ENCODE measurements at regions not wholly inside any gene's neighbourhood (a gene's known extent, or its start where the extent isn't known, plus 50 kb on each side); places are given as distances from the start of the nearest gene placed in this dataset.
"Not testable (repeated sequence)": the region's sequence is repeated elsewhere in the genome, so short reads cannot be mapped to it uniquely, and the experiment has no call there.

DNA sequence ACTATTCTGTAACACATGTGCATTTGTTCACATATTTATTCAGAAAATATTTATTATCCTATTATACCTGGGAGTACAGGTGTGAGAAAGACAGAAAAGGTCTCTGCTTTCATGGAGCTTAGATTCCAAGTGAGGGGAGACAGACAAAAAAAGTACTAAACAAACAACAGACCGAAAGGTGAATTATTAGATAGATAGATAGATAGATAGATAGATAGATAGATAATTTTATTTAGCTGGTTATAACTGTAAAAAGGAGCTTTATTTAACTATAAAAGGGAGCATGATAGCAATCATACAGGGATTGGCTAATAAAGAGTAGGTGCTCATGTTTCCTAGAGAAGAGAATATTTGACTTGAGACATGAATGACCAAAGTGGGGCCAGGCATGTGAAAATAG lies 119.4 kb downstream of the TNFSF18 start:
- DNase-seq: no peak

DNA sequence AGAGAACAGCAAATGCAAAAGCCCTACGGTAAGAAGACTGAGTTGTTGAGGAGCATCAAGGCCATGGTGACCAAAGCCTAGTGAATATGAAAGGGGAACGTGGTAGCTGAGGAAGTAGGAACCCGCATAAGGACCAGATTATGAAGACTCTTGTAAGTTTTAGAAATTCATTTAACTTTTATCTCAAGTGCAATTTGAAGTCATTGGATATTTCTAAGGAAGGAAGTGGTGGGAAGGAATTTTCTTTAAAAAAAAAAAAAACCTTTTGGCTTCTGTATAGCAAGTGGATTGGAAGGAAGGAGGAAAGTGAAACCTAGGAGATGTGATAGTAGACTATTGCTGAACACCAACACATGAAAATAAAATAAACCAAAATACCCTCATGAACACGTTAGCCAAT lies 119.0 kb downstream of the TNFSF18 start:
- no peak for DNase-seq

- no peak for DNase-seq
These were observed 117.8 kb downstream of the TNFSF18 start for GRCh38 chr1:172932981-172933380.

- no peak for DNase-seq
These were observed 116.4 kb downstream of the TNFSF18 start for GRCh38 chr1:172934417-172934762.

DNA sequence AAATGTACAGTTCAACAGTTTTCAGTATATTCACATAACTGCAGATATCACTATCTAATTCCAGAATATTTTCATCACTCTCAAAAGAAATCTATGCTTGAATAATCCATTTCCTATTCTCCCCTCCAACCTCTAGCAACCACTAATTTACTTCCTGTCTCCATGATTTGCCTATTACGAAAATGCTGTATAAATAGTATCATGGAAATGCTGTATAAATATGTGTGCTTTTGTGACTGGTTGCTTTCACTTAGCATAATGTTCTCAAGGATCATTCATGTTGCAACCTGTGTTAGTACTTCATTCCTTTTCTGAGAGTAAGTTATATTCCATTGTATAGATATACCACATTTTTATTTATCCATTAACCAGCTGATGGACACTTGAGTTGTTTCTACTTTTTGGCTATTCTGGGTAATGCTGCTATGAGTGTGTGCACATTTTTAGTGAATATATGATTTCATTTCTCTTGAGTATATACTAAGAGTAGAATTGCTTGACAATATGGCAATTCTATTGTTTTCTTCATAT lies 115.6 kb downstream of the TNFSF18 start:
- DNase-seq: no peak

- no peak for DNase-seq
These were observed 114.6 kb downstream of the TNFSF18 start for GRCh38 chr1:172936088-172936645.

- DNase-seq: no peak
These were observed 112.1 kb downstream of the TNFSF18 start for GRCh38 chr1:172938681-172939080.

DNA sequence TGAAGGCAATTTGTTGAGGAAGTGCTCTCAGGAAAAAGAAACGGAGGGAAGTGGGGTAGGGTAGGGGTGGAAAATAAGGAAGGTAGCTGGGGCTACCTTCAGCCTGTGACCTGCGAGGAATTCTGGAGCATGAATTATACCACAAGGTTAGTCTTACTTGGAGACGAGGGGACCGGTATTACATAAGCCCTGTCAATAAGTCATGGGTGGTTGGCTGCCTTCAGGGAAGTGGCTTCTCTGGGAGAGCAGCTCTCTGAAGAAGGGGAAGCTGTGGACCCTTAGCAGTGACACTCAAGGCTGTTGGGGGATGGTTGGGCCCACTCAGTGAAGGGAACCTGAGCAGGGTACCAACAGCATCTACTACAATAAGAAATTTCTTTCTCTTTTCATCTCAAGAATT lies 111.3 kb downstream of the TNFSF18 start:
- DNase-seq: no peak

DNA sequence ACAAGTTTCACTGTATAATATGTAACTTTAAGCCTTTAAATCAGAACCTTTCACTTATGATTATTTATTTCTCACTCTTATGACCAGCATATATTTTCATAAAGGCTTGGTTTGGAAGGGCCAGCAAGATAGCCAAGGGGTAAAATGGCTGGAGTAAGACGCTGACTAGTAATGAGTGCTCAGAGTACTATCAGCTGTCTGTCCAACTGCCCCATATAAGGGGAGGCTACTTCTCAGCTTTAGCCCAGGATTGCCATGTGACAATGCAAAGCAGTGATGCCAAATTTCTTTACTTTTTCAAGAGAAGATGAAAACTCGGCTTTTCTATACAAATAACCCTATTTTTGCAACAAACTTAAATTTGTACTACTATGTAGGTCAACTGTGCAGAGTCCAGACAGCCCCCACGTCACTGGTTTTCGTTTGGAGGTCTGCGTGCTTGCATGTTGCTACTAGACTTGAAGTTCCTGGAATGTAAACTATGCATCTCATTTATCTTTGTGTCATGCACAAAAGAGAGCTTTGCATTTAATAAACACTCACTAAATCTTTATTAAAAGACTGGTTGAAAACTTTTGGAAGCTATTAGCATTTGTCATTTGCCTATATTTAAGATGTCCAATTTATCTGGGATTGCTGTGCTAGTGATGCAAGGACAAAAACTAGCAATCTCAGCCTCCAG lies 110.4 kb downstream of the TNFSF18 start:
- DNase-seq: no peak

- no peak for DNase-seq
These were observed 109.3 kb downstream of the TNFSF18 start for GRCh38 chr1:172941471-172941870.

GRCh38 chr1:172941945-172942344 lies 108.8 kb downstream of the TNFSF18 start:
- no peak for DNase-seq

GRCh38 chr1:172943138-172943537 lies 107.6 kb downstream of the TNFSF18 start:
- not testable (repeated sequence) for DNase-seq

DNA sequence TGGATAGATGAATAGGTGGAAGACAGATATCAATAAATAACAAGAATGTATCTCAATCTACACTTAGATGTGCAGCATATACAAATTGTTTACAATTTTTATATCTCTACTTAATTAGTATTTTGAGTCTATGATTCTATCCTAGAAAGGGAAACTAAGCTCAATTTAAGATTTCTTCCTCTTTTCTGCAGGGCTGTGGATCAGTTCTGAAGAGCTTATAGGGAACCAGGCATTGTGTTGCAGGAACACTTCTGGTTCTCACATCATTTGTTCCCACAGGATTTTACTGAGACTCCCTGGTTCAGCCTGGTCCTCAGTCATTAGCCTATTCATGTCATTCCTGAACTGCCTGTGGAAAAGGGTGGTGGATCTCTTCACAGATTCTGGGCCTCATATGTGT lies 105.8 kb downstream of the TNFSF18 start:
- no peak for DNase-seq

DNA sequence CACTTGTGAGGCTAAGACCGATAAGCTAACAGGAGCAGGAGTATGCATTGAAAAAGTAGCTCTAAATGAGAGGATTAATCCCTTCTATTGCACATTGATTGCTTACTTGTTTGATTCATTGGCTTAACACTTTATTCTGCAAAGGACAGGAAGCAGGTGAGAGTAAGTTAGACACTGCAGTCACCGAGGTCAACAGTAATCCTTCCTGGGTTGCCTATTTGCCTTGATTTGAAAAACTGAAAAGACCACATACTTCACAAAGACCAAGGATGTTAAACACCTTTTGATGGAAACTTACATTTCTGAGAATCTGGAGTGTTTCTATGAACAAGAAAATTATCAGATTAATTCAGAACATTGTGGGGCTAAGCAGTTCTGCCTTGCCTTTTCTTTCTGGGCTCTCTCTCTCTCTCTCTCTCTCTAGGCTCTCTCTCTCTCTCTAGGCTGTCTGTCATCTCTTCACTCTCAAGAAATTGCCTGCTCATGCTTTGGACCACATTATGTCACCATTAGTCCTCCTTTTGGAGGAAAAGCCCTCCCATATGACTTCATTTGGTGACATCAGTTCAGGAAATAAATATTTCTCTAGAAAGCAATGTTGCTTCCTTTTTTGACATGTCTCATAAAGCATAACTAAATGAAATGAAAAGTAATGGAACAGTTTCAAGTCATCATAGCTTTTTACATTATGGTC lies 103.8 kb downstream of the TNFSF18 start:
- DNase-seq: no peak

- no peak for DNase-seq
These were observed 102.3 kb downstream of the TNFSF18 start for GRCh38 chr1:172948457-172948856.

DNA sequence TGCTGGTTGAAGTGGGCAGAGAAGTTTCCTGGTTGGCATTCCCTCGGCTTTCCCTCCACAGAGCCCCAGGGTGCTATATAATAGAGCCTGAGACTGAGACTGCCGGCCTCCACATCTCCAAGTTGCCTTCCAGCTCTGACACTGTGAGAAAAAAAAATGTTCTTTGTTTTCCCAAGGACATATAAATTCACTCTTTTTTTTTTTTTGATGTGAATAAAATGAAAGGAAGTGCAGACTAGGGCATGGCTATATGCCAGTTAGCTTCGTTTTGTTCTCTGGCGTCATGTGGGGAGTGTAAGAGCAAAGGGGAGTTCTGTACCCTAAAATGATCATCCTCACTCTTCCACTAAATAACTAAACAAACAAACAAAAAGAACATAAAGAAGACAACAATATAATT lies 101.6 kb downstream of the TNFSF18 start:
- no peak for DNase-seq

- DNase-seq: no peak
These were observed 100.2 kb downstream of the TNFSF18 start for GRCh38 chr1:172950528-172950927.

- no peak for DNase-seq
These were observed 98.9 kb downstream of the TNFSF18 start for GRCh38 chr1:172951730-172952365.

DNA sequence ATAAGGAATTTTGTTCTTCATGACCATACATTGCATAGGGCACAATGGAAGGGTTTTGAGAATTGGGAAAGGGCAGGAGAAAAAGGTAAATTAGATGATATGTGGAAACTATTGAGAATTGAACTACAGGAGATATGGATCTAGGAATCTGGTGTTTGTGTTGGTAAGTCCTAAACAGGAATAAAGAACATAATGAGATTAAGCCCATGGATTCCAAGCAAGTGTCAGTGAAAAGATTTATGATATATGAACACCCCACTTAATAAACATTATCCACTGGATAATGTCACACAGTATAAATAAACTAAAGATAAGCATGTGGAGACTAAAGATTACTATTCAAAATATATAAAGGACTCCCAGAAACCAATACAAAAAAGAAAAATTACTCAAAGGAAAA lies 98.2 kb downstream of the TNFSF18 start:
- DNase-seq: no peak

GRCh38 chr1:172954476-172955150 lies 96.1 kb downstream of the TNFSF18 start:
- no peak for DNase-seq

GRCh38 chr1:172955161-172955815 lies 95.5 kb downstream of the TNFSF18 start:
- DNase-seq: no peak

DNA sequence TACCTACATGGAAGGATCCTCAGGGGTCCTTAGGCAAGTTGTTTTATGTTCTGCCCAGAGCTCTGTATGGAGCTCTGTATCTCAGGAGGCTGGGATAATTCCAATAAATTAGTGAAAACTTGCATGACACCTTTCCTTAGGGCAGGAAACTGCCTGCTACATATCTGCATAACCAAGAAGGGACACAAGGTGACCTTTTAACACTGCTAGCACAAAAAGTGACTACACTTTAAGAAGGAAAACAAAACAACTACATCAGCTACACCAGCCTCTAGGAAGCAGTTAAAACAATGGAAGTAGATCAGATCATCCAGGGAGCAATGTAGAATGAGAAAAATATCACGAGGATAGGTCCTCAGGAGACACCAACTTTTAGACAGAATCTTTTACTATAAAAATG lies 93.9 kb downstream of the TNFSF18 start:
- no peak for DNase-seq

DNA sequence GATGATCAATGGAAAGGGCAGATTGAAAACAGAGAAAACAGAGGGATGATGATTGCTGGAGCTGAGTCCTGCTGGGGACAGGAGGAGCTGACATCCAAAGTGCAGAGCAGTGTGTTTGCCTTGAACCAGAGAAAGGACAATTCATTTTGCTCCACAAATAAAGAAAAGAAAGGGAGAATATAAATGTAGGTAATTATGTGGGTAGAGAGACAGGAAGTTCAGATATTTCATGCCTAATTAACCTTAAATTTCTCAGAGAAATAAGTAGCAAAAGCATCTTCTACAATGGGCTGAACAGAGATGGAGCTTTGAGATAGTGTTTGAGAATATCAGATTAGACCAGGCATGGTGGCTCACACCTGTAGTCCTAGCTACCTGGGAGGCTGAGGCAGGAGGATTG lies 93.2 kb downstream of the TNFSF18 start:
- peak in 1 of 3 experiments; percentile 46 for DNase-seq
